Loucy (cell line): ENCODE measurements at regions not wholly inside any gene's neighbourhood (a gene's known extent, or its start where the extent isn't known, plus 50 kb on each side); places are given as distances from the start of the nearest gene placed in this dataset.

ENCODE experiments used
- H2AFZ ChIP-seq: fragments of 200-600 bp; sonication (generic); 2 replicates; pipeline ENCODE4 v1.6.0; 2016; ENCODE audit warnings: antibody characterized with exemption, mild to moderate bottlenecking, low read length, moderate library complexity
- H3F3A ChIP-seq: fragments of 200-600 bp; 2 replicates; pipeline ENCODE4 v1.6.0; 2016; ENCODE audit warnings: antibody characterized with exemption, low read depth, mild to moderate bottlenecking
- H3K27me3 ChIP-seq: fragments of 200-600 bp; sonication (generic); 2 replicates; pipeline ENCODE4 v1.6.1; 2014; ENCODE audit warnings: low read length, mild to moderate bottlenecking; ENCODE audit not compliant: insufficient read depth, poor library complexity, severe bottlenecking
- H3K36me3 ChIP-seq: fragments of 200-600 bp; sonication (generic); 2 replicates; pipeline ENCODE4 v1.6.1; 2016; ENCODE audit warnings: low read length; ENCODE audit not compliant: insufficient read depth
- H3K4me1 ChIP-seq: fragments of 200-600 bp; sonication (generic); 2 replicates; pipeline ENCODE4 v1.5.1; 2014; ENCODE audit warnings: low read length, mild to moderate bottlenecking; ENCODE audit not compliant: insufficient read depth, poor library complexity, severe bottlenecking
- H3K4me2 ChIP-seq: fragments of 200-600 bp; sonication (generic); 2 replicates; pipeline ENCODE4 v1.6.0; 2014; ENCODE audit warnings: antibody characterized with exemption, low read length, low read depth, mild to moderate bottlenecking; ENCODE audit not compliant: poor library complexity, severe bottlenecking
- H3K4me3 ChIP-seq: fragments of 200-600 bp; sonication (generic); 2 replicates; pipeline ENCODE4 v1.5.1; 2014; ENCODE audit warnings: low read length, mild to moderate bottlenecking, mixed read lengths; ENCODE audit not compliant: poor library complexity, severe bottlenecking
- H3K79me2 ChIP-seq: fragments of 200-600 bp; sonication (generic); 2 replicates; pipeline ENCODE4 v1.6.1; 2014; ENCODE audit warnings: low read length; ENCODE audit not compliant: insufficient read depth
- H3K9ac ChIP-seq: fragments of 200-600 bp; sonication (generic); 2 replicates; pipeline ENCODE4 v1.6.0; 2014; ENCODE audit warnings: mild to moderate bottlenecking, low read depth, low read length, moderate library complexity; ENCODE audit not compliant: poor library complexity, severe bottlenecking
- H3K9me2 ChIP-seq: fragments of 200-600 bp; sonication (generic); replicated peaks from 2 replicates; pipeline ENCODE4 v1.6.1; 2016; ENCODE audit warnings: low read depth, low read length, mixed read lengths
- H3K9me3 ChIP-seq: fragments of 200-600 bp; sonication (generic); 2 replicates; pipeline ENCODE4 v1.6.1; 2014; ENCODE audit warnings: mild to moderate bottlenecking, antibody characterized with exemption, low read length, low read depth; ENCODE audit not compliant: insufficient read depth
- H4K20me1 ChIP-seq: fragments of 200-600 bp; sonication (generic); 2 replicates; pipeline ENCODE4 v1.6.0; 2014; ENCODE audit warnings: antibody characterized with exemption, low read length, mild to moderate bottlenecking; ENCODE audit not compliant: insufficient read depth, poor library complexity, severe bottlenecking
- EZH2phosphoT487 ChIP-seq: fragments of 200-600 bp; IDR thresholded peaks from 2 replicates; pipeline ENCODE4 v1.6.1; 2018; ENCODE audit warnings: antibody characterized with exemption, mild to moderate bottlenecking, moderate library complexity, borderline replicate concordance
- TF ChIP-seq, protein P1 (sequence below): fragments of 200-600 bp; sonication (generic); conservative IDR thresholded peaks from 2 replicates; pipeline ENCODE4 v1.5.1; 2014; ENCODE audit warnings: mild to moderate bottlenecking, antibody characterized with exemption, low read length

DNA sequence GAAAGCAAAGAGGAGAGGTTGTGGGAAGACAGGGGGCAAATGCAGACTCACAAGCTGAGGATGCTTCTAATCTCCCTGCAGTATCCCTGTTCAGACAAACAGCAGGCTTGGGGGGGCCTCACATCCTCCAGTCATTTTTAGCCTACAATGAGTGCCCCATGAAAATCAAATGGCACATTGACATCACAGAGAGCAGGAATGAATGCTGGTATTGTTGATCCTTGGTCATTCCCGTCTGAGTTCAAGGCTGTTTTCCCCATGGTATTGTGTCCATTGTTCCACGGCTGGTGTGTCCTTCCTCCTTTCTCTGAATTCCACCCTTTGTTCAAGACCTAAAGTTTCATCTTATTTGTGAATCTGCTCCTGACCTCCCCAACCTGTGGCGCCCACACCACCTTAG is 545.6 kb downstream of the AJAP1 start:
- Histone ChIP-seq H3K4me1 (no peaks in the 10 kb centered on the region), H3K79me2 (no peaks in the 10 kb centered on the region), H4K20me1 (no peaks in the 10 kb centered on the region), H3K9me2 (no peaks in the 10 kb centered on the region), H3K4me3 (no peak overlapping the region), H3K9me3 (0 out of 2 replicates have a peak, but pooled peaks cover 3% of the 10 kb centered on the region), H3F3A (no peaks in the 10 kb centered on the region), H3K9ac (no peak overlapping the region), H3K27me3 (no peaks in the 10 kb centered on the region), H3K4me2 (no peak overlapping the region), H3K36me3 (no peaks in the 10 kb centered on the region), H2AFZ (no peak overlapping the region)
- no peak for TF ChIP-seq EZH2phosphoT487
- TF ChIP-seq, protein P1, sequence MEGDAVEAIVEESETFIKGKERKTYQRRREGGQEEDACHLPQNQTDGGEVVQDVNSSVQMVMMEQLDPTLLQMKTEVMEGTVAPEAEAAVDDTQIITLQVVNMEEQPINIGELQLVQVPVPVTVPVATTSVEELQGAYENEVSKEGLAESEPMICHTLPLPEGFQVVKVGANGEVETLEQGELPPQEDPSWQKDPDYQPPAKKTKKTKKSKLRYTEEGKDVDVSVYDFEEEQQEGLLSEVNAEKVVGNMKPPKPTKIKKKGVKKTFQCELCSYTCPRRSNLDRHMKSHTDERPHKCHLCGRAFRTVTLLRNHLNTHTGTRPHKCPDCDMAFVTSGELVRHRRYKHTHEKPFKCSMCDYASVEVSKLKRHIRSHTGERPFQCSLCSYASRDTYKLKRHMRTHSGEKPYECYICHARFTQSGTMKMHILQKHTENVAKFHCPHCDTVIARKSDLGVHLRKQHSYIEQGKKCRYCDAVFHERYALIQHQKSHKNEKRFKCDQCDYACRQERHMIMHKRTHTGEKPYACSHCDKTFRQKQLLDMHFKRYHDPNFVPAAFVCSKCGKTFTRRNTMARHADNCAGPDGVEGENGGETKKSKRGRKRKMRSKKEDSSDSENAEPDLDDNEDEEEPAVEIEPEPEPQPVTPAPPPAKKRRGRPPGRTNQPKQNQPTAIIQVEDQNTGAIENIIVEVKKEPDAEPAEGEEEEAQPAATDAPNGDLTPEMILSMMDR = no peak

GRCh38 chr1:5198328-5198727 is 543.9 kb downstream of the AJAP1 start:
- Histone ChIP-seq H3K9me2 (no peaks in the 10 kb centered on the region), H3F3A (no peaks in the 10 kb centered on the region), H3K9ac (no peak overlapping the region), H3K79me2 (no peaks in the 10 kb centered on the region), H2AFZ (no peak overlapping the region), H3K4me3 (no peak overlapping the region), H3K27me3 (no peaks in the 10 kb centered on the region), H3K4me1 (no peaks in the 10 kb centered on the region), H4K20me1 (no peaks in the 10 kb centered on the region), H3K36me3 (no peaks in the 10 kb centered on the region), H3K9me3 (peaks cover 3% of the 10 kb centered on the region; the same call in 1 of the 2 replicates), H3K4me2 (no peak overlapping the region)
- no peak for TF ChIP-seq EZH2phosphoT487
- TF ChIP-seq, protein P1 = no peak

DNA sequence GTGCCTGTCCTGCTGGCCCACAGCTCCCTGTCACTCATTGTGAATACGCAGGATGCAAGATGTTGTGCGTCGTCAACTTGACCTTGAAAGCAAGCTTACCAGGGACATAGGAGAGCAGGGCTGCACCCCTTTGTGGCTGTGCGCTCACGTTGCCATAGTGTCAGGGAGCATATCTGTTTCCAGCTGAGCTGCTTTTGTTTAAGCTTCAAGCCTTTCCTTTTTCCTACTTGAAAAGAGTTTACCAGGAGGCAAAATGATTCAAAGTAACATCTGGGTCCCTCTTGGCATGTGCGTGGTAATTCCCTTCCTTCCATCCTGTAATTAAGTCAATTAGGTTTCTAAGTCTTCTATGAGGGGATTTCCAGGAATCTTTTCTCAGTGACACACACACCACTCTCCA is 537.1 kb downstream of the AJAP1 start:
- Histone ChIP-seq H2AFZ (no peak overlapping the region), H3K79me2 (no peaks in the 10 kb centered on the region), H3K27me3 (no peaks in the 10 kb centered on the region), H3K9me2 (no peaks in the 10 kb centered on the region), H3K4me2 (no peak overlapping the region), H3F3A (no peaks in the 10 kb centered on the region), H3K4me1 (no peaks in the 10 kb centered on the region), H3K4me3 (no peak overlapping the region), H3K36me3 (no peaks in the 10 kb centered on the region), H3K9ac (no peak overlapping the region), H4K20me1 (no peaks in the 10 kb centered on the region), H3K9me3 (no peaks in the 10 kb centered on the region; the same call in 1 of the 2 replicates)
- no peak for TF ChIP-seq EZH2phosphoT487
- TF ChIP-seq, protein P1 = no peak
